GM12878 (cell line): ENCODE measurements at regions not wholly inside any gene's neighbourhood (a gene's known extent, or its start where the extent isn't known, plus 50 kb on each side); places are given as distances from the start of the nearest gene placed in this dataset.

Source experiments
- ATAC-seq: fragments of 200-7000 bp; cut with Tn5 transposase; 3 replicates; pipeline ENCODE4 v1.9.1; 2020; ENCODE audit warnings: mild to moderate bottlenecking, moderate library complexity
- BruUV-seq: library from RNA; stranded (reverse); fragments of 400-500 nt; replicated peaks from 2 replicates; lab custom pipeline; 2021; lab: Mats Ljungman, UMichigan
- CTCF ChIA-PET: fragments of 300-600 bp; sonication (Branson Sonifier 250); formaldehyde crosslinking; extraction: SDS; loops from one replicate; lab custom pipeline; 2021; ENCODE audit warnings: inconsistent platforms; lab: Yijun Ruan, JAX
- POLR2A ChIA-PET: fragments of 350-600 bp; formaldehyde crosslinking; extraction: SDS; loops from one replicate; lab custom pipeline; 2021; ENCODE audit warnings: inconsistent platforms; lab: Charles Lee
- RAD21 ChIA-PET: fragments of 300-600 bp; sonication (Branson Sonifier 250); formaldehyde crosslinking; loops from one replicate; lab custom pipeline; 2023; ENCODE audit warnings: antibody characterized with exemption; ENCODE audit not compliant: unreplicated experiment; lab: Charles Lee
- SMC1A ChIA-PET: fragments of 300-600 bp; sonication (Branson Sonifier 250); formaldehyde crosslinking; loops from one replicate; lab custom pipeline; 2023; ENCODE audit not compliant: unreplicated experiment, uncharacterized antibody; lab: Charles Lee
- DNase-seq: peaks from one replicate; pipeline ENCODE4 v3.0.0-alpha.2; 2011; ENCODE audit warnings: low read depth, low spot score
- FAIRE-seq: peaks from 3 replicates; lab custom pipeline; 2011; peaks lifted over from hg19 to GRCh38; lab: Jason Lieb, UNC
- H2AFZ ChIP-seq: 2 replicates; pipeline ENCODE4 v1.6.0; 2011; ENCODE audit warnings: low read depth, low read length, control low read depth; ENCODE audit not compliant: control insufficient read depth
- H3K27ac ChIP-seq: 2 replicates; pipeline ENCODE4 v1.5.1; 2011; ENCODE audit warnings: control low read depth; ENCODE audit not compliant: control insufficient read depth, insufficient read depth
- H3K27me3 ChIP-seq, 2 experiments: replicated peaks in 1 of 2; 2 replicates each; pipeline versions ENCODE4 v1.6.0 to v1.6.1; 2011; ENCODE audit warnings: low read length in 1 of 2; ENCODE audit not compliant: control insufficient read depth in 2 of 2, insufficient read depth in 2 of 2
- H3K36me3 ChIP-seq, 2 experiments: 2 replicates each; pipeline ENCODE4 v1.5.1; 2011; ENCODE audit warnings: low read length in 1 of 2; ENCODE audit not compliant: control insufficient read depth in 2 of 2, insufficient read depth in 2 of 2
- H3K4me1 ChIP-seq: 2 replicates; pipeline ENCODE4 v1.6.1; 2011; ENCODE audit warnings: mild to moderate bottlenecking, low read length, moderate library complexity, mixed read lengths; ENCODE audit not compliant: control insufficient read depth, insufficient read depth
- H3K4me2 ChIP-seq: 2 replicates; pipeline ENCODE4 v1.6.0; 2011; ENCODE audit warnings: control low read depth; ENCODE audit not compliant: control insufficient read depth, insufficient read depth
- H3K4me3 ChIP-seq: fragments of 200-600 bp; sonication (generic); 2 replicates; pipeline ENCODE4 v1.5.1; 2016
- H3K79me2 ChIP-seq: 2 replicates; pipeline ENCODE4 v1.6.0; 2011; ENCODE audit warnings: low read length; ENCODE audit not compliant: control insufficient read depth, insufficient read depth
- H3K9ac ChIP-seq: 2 replicates; pipeline ENCODE4 v1.8.0; 2011; ENCODE audit warnings: low read length, control low read depth, mixed read lengths; ENCODE audit not compliant: control insufficient read depth, insufficient read depth
- H3K9me3 ChIP-seq: replicated peaks from 3 replicates; pipeline ENCODE4 v1.5.1; 2011; ENCODE audit warnings: mild to moderate bottlenecking, low read length; ENCODE audit not compliant: control insufficient read depth, insufficient read depth
- H4K20me1 ChIP-seq: 2 replicates; pipeline ENCODE4 v1.6.0; 2011; ENCODE audit not compliant: control insufficient read depth, insufficient read depth
- BCLAF1 ChIP-seq: fragments of 450-650 bp; IDR thresholded peaks from 2 replicates; pipeline ENCODE4 v1.6.1; 2017; ENCODE audit warnings: antibody characterized with exemption, mild to moderate bottlenecking, moderate library complexity
- BMI1 ChIP-seq: fragments of 450-650 bp; IDR thresholded peaks from 2 replicates; pipeline ENCODE4 v1.6.1; 2016; ENCODE audit warnings: mild to moderate bottlenecking, moderate library complexity, borderline replicate concordance
- EED ChIP-seq: sonication (generic); IDR thresholded peaks from 2 replicates; pipeline ENCODE4 v1.6.1; 2016; ENCODE audit warnings: antibody characterized with exemption, low read depth
- HDAC2 ChIP-seq: fragments of 200-600 bp; sonication (generic); IDR thresholded peaks from 2 replicates; pipeline ENCODE4 v1.6.1; 2017
- HDAC6 ChIP-seq: fragments of 200-600 bp; sonication (generic); IDR thresholded peaks from one replicate; pipeline ENCODE4 v1.8.0; 2017; ENCODE audit warnings: antibody characterized with exemption; ENCODE audit not compliant: unreplicated experiment
- JUND ChIP-seq: IDR thresholded peaks from 2 replicates; pipeline ENCODE4 v1.6.1; 2012; ENCODE audit warnings: low read depth, mild to moderate bottlenecking, low read length, improper control_type of control experiment, moderate library complexity
- POLR2A ChIP-seq: IDR thresholded peaks from 2 replicates; pipeline ENCODE4 v1.6.1; 2011; ENCODE audit warnings: low read depth, mild to moderate bottlenecking, low read length
- POLR2AphosphoS5 ChIP-seq: IDR thresholded peaks from 2 replicates; pipeline ENCODE4 v1.6.1; 2011; ENCODE audit warnings: mild to moderate bottlenecking, low read length, inconsistent platforms
- SMAD5 ChIP-seq: IDR thresholded peaks from 2 replicates; pipeline ENCODE4 v1.6.1; 2016; ENCODE audit warnings: antibody characterized with exemption, low read depth
- WGBS: methylation state at CpG from one replicate; pipeline ENCODE4 v1.1.6; 2016; ENCODE audit warnings: low lambda C conversion rate; ENCODE audit not compliant: insufficient replicate concordance, insufficient coverage; ENCODE audit errors: missing lambda C conversion rate; 5-methylcytosine and 5-hydroxymethylcytosine counted together
- in situ Hi-C: fragments of 300-500 bp; cut with MboI; formaldehyde crosslinking; loops from 9 replicates; pipeline ENCODE4 v1.14.3; 2018; ENCODE audit warnings: mixed read lengths
- intact Hi-C: fragments of 100-400 bp; cut with micrococcal nuclease; formaldehyde crosslinking; loops from one replicate; pipeline ENCODE4 v1.14.2; 2022; ENCODE audit not compliant: unreplicated experiment
- TF ChIP-seq, protein P1 (sequence below): IDR thresholded peaks from 2 replicates; pipeline ENCODE4 v1.6.1; 2012; ENCODE audit warnings: improper control_type of control experiment, low read depth, low read length; ENCODE audit not compliant: insufficient replicate concordance
- TF ChIP-seq, protein P2 (sequence below): IDR thresholded peaks from 2 replicates; pipeline ENCODE4 v1.6.1; 2012; ENCODE audit warnings: low read depth, low read length, improper control_type of control experiment
- TF ChIP-seq, protein P3 (sequence below): fragments of 450-650 bp; IDR thresholded peaks from 2 replicates; pipeline ENCODE4 v1.6.1; 2017; ENCODE audit warnings: mild to moderate bottlenecking, low read depth, inconsistent platforms; ENCODE audit not compliant: poor library complexity, severe bottlenecking

DNA sequence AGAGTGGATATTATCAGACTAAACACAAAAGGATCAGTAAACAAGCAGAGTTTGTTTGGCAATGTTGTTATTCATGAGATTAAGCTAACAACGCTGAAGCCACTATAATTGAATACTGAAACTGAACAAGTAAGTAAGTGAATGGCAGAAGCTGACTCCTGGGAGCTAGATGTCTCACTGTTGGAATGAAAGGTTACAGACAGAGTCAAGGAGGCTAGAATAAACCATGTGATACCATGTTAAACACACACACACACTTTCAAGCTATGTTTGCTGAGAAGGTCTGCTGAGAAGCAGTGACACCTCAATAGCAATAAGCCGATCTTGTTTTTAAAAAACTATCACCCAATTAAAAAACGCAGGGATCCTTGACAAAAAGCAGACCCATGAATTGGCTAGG lies 1609.4 kb upstream of the MIR17HG start:
- H3K36me3 ChIP-seq, result no peaks in the 10 kb centered on the region
- H3K27ac ChIP-seq, result no peak overlapping the region
- no peaks in the 10 kb centered on the region for H3K79me2 ChIP-seq
- WGBS, result 64% methylated on average over 3 of the region's 3 CpGs
- ChIA-PET CTCF (interaction anchor here (1.3 kb wide), 1 partner anchor 186 kb away, joined by 3 read pairs; no protein-coding TSS in a partner anchor), RAD21 (no interaction called here), POLR2A (no interaction called here), SMC1A (no interaction called here)
- no peak overlapping the region for H2AFZ ChIP-seq
- in situ Hi-C loops (no loop called here), intact Hi-C loops (no loop called here)
- FAIRE-seq, result no peak
- H3K4me2 ChIP-seq, result no peak overlapping the region
- no peaks in the 10 kb centered on the region for H3K27me3 ChIP-seq
- no peak overlapping the region for H3K9ac ChIP-seq
- no peak for ATAC-seq
- BruUV-seq, result no TSS peak
- no peaks in the 10 kb centered on the region for H4K20me1 ChIP-seq
- no peak for DNase-seq
- H3K4me3 ChIP-seq, result no peak overlapping the region
- H3K4me1 ChIP-seq, result no peaks in the 10 kb centered on the region
- H3K9me3 ChIP-seq, result no peaks in the 10 kb centered on the region
- no peak for TF ChIP-seq SMAD5
- no peak for TF ChIP-seq POLR2AphosphoS5
- no peak for TF ChIP-seq HDAC6
- TF ChIP-seq BMI1, result no peak
- TF ChIP-seq EED, result no peak
- TF ChIP-seq, protein P1, sequence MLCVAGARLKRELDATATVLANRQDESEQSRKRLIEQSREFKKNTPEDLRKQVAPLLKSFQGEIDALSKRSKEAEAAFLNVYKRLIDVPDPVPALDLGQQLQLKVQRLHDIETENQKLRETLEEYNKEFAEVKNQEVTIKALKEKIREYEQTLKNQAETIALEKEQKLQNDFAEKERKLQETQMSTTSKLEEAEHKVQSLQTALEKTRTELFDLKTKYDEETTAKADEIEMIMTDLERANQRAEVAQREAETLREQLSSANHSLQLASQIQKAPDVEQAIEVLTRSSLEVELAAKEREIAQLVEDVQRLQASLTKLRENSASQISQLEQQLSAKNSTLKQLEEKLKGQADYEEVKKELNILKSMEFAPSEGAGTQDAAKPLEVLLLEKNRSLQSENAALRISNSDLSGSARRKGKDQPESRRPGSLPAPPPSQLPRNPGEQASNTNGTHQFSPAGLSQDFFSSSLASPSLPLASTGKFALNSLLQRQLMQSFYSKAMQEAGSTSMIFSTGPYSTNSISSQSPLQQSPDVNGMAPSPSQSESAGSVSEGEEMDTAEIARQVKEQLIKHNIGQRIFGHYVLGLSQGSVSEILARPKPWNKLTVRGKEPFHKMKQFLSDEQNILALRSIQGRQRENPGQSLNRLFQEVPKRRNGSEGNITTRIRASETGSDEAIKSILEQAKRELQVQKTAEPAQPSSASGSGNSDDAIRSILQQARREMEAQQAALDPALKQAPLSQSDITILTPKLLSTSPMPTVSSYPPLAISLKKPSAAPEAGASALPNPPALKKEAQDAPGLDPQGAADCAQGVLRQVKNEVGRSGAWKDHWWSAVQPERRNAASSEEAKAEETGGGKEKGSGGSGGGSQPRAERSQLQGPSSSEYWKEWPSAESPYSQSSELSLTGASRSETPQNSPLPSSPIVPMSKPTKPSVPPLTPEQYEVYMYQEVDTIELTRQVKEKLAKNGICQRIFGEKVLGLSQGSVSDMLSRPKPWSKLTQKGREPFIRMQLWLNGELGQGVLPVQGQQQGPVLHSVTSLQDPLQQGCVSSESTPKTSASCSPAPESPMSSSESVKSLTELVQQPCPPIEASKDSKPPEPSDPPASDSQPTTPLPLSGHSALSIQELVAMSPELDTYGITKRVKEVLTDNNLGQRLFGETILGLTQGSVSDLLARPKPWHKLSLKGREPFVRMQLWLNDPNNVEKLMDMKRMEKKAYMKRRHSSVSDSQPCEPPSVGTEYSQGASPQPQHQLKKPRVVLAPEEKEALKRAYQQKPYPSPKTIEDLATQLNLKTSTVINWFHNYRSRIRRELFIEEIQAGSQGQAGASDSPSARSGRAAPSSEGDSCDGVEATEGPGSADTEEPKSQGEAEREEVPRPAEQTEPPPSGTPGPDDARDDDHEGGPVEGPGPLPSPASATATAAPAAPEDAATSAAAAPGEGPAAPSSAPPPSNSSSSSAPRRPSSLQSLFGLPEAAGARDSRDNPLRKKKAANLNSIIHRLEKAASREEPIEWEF, result no peak
- TF ChIP-seq, protein P2, sequence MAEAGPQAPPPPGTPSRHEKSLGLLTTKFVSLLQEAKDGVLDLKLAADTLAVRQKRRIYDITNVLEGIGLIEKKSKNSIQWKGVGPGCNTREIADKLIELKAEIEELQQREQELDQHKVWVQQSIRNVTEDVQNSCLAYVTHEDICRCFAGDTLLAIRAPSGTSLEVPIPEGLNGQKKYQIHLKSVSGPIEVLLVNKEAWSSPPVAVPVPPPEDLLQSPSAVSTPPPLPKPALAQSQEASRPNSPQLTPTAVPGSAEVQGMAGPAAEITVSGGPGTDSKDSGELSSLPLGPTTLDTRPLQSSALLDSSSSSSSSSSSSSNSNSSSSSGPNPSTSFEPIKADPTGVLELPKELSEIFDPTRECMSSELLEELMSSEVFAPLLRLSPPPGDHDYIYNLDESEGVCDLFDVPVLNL, result no peak
- TF ChIP-seq JUND, result no peak
- TF ChIP-seq HDAC2, result no peak
- TF ChIP-seq POLR2A, result no peak
- no peak for TF ChIP-seq BCLAF1
- TF ChIP-seq, protein P3, sequence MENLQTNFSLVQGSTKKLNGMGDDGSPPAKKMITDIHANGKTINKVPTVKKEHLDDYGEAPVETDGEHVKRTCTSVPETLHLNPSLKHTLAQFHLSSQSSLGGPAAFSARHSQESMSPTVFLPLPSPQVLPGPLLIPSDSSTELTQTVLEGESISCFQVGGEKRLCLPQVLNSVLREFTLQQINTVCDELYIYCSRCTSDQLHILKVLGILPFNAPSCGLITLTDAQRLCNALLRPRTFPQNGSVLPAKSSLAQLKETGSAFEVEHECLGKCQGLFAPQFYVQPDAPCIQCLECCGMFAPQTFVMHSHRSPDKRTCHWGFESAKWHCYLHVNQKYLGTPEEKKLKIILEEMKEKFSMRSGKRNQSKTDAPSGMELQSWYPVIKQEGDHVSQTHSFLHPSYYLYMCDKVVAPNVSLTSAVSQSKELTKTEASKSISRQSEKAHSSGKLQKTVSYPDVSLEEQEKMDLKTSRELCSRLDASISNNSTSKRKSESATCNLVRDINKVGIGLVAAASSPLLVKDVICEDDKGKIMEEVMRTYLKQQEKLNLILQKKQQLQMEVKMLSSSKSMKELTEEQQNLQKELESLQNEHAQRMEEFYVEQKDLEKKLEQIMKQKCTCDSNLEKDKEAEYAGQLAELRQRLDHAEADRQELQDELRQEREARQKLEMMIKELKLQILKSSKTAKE, result no peak
